Tibial artery (tissue), 4 donors: ENCODE measurements at regions not wholly inside any gene's neighbourhood (a gene's known extent, or its start where the extent isn't known, plus 50 kb on each side); places are given as distances from the start of the nearest gene placed in this dataset.

ENCODE experiments used
- DNase-seq, 2 donors: peaks; one replicate each; pipeline ENCODE4 v3.0.0-alpha.2; 2019
- H3K27ac ChIP-seq, 2 donors: fragments of 200-600 bp; sonication (generic) in 1 of 2; 1 replicate in 1 of 2; 2 replicates in 1 of 2; pipeline ENCODE4 v1.5.1; 2018 to 2019; ENCODE audit warnings: mild to moderate bottlenecking in 1 of 2
- H3K27me3 ChIP-seq, 2 donors: fragments of 200-600 bp; sonication (generic) in 1 of 2; one replicate each; pipeline versions ENCODE4 v1.5.1 to v1.6.0; 2016 to 2019
- H3K36me3 ChIP-seq, 3 donors: fragments of 200-600 bp; sonication (generic) in 2 of 3; one replicate each; pipeline ENCODE4 v1.5.1; 2016 to 2019; ENCODE audit warnings: mild to moderate bottlenecking in 2 of 3
- H3K4me1 ChIP-seq, 4 donors: fragments of 200-600 bp; sonication (generic) in 2 of 4; 1 replicate in 3 of 4; 2 replicates in 1 of 4; pipeline ENCODE4 v1.5.1; 2016 to 2019
- H3K4me3 ChIP-seq, 2 donors: fragments of 200-600 bp; sonication (generic) in 1 of 2; 1 replicate in 1 of 2; 2 replicates in 1 of 2; pipeline ENCODE4 v1.5.1; 2018 to 2019; ENCODE audit warnings: mild to moderate bottlenecking in 2 of 2
- H3K9me3 ChIP-seq, 3 donors: fragments of 200-600 bp; sonication (generic) in 1 of 3; one replicate each; pipeline ENCODE4 v1.5.1; 2016 to 2019
- CTCF ChIP-seq, 2 experiments: fragments of 200-600 bp in 1 of 2; fragments of 450-650 bp in 1 of 2; IDR thresholded peaks; one replicate each; pipeline ENCODE4 v1.5.1; 2017 to 2019; ENCODE audit warnings: antibody characterized with exemption in 2 of 2, mild to moderate bottlenecking in 1 of 2, moderate library complexity in 1 of 2
- intact Hi-C: fragments of 100-400 bp; cut with DNase I; formaldehyde crosslinking; loops from one replicate; pipeline ENCODE4 v1.15.0; 2023; ENCODE audit warnings: low total_unique reads

GRCh38 chr5:160479220-160479619, 57.6 kb downstream of the PTTG1 start:
- DNase-seq: no peak
- intact Hi-C loops: no loop called here
- TF ChIP-seq CTCF (IDR thresholded peaks at IDR 0.05): no peak

GRCh38 chr5:160479926-160480325, 58.3 kb downstream of the PTTG1 start:
- no peak overlapping the region for H3K4me3 ChIP-seq
- no peaks in the 10 kb centered on the region for H3K9me3 ChIP-seq
- no peak for DNase-seq
- intact Hi-C loops: no loop called here
- no peaks in the 10 kb centered on the region for H3K36me3 ChIP-seq
- no peak overlapping the region for H3K27ac ChIP-seq
- no peak for TF ChIP-seq CTCF (IDR thresholded peaks at IDR 0.05)
- H3K27me3 ChIP-seq: no peaks in the 10 kb centered on the region
- H3K4me1 ChIP-seq: peaks cover 0 to 12% (median 9%) of the 10 kb centered on the region in 4 donors

More at GRCh38 chr5:160479220-160479619, 57.6 kb downstream of the PTTG1 start:
- Histone ChIP-seq H3K9me3 (no peaks in the 10 kb centered on the region), H3K4me1 (peaks cover 0 to 12% (median 9%) of the 10 kb centered on the region in 4 donors), H3K36me3 (no peaks in the 10 kb centered on the region), H3K27me3 (no peaks in the 10 kb centered on the region), H3K4me3 (no peak overlapping the region), H3K27ac (no peak overlapping the region)

GRCh38 chr5:160480652-160481051, 59.0 kb downstream of the PTTG1 start:
- H3K4me3 ChIP-seq: no peak overlapping the region
- H3K36me3 ChIP-seq: no peaks in the 10 kb centered on the region
- no peak for DNase-seq
- H3K27ac ChIP-seq: no peak overlapping the region
- peaks cover 0 to 12% (median 9%) of the 10 kb centered on the region in 4 donors for H3K4me1 ChIP-seq
- no peak for TF ChIP-seq CTCF (IDR thresholded peaks at IDR 0.05)
- no peaks in the 10 kb centered on the region for H3K9me3 ChIP-seq
- H3K27me3 ChIP-seq: no peaks in the 10 kb centered on the region
- intact Hi-C loops: no loop called here

GRCh38 chr5:160484678-160485077, 63.0 kb downstream of the PTTG1 start:
- Histone ChIP-seq H3K27ac (no peak overlapping the region), H3K4me3 (no peak overlapping the region), H3K9me3 (no peaks in the 10 kb centered on the region), H3K27me3 (no peaks in the 10 kb centered on the region), H3K36me3 (no peaks in the 10 kb centered on the region), H3K4me1 (peaks cover 0 to 10% (median 9%) of the 10 kb centered on the region in 4 donors)
- intact Hi-C loops: no loop called here
- no peak for TF ChIP-seq CTCF (IDR thresholded peaks at IDR 0.05)
- no peak for DNase-seq

- Histone ChIP-seq H3K27ac (no peak overlapping the region), H3K9me3 (no peaks in the 10 kb centered on the region), H3K4me1 (peaks cover 0 to 2% (median 2%) of the 10 kb centered on the region in 4 donors), H3K36me3 (no peaks in the 10 kb centered on the region), H3K4me3 (no peak overlapping the region), H3K27me3 (no peaks in the 10 kb centered on the region)
- TF ChIP-seq CTCF (IDR thresholded peaks at IDR 0.05): no peak
- intact Hi-C loops: no loop called here
- no peak for DNase-seq
These were observed 63.8 kb downstream of the PTTG1 start for GRCh38 chr5:160485364-160485969.

- Histone ChIP-seq H3K36me3 (no peaks in the 10 kb centered on the region), H3K4me3 (no peak overlapping the region), H3K9me3 (no peaks in the 10 kb centered on the region), H3K27ac (no peak overlapping the region), H3K27me3 (no peaks in the 10 kb centered on the region), H3K4me1 (no peaks in the 10 kb centered on the region)
- intact Hi-C loops: no loop called here
- DNase-seq: no peak
- no peak for TF ChIP-seq CTCF (IDR thresholded peaks at IDR 0.05)
These were observed 64.9 kb downstream of the PTTG1 start for GRCh38 chr5:160486573-160486972.
